Ishikawa (cell line): ENCODE measurements at regions not wholly inside any gene's neighbourhood (a gene's known extent, or its start where the extent isn't known, plus 50 kb on each side); places are given as distances from the start of the nearest gene placed in this dataset.

Source experiments
- CEBPB ChIP-seq: IDR thresholded peaks from 2 replicates; pipeline ENCODE4 v1.6.1; 2012
- CREB1 ChIP-seq: IDR thresholded peaks from 2 replicates; pipeline ENCODE4 v1.6.1; 2012; ENCODE audit warnings: low read depth
- EGR1 ChIP-seq: IDR thresholded peaks from 2 replicates; pipeline ENCODE4 v1.6.1; 2012
- EP300 ChIP-seq: IDR thresholded peaks from 2 replicates; pipeline ENCODE4 v1.6.1; 2012; ENCODE audit warnings: borderline replicate concordance
- FOXM1 ChIP-seq: IDR thresholded peaks from 2 replicates; pipeline ENCODE4 v1.6.1; 2012; ENCODE audit warnings: low read depth, borderline replicate concordance
- NFIC ChIP-seq: IDR thresholded peaks from 2 replicates; pipeline ENCODE4 v1.6.1; 2012
- RAD21 ChIP-seq: IDR thresholded peaks from 2 replicates; pipeline ENCODE4 v1.6.1; 2012; ENCODE audit warnings: low read depth
- TAF1 ChIP-seq: IDR thresholded peaks from 2 replicates; pipeline ENCODE4 v1.6.1; 2012; ENCODE audit warnings: low read depth, mild to moderate bottlenecking
- TCF12 ChIP-seq: IDR thresholded peaks from 2 replicates; pipeline ENCODE4 v1.6.1; 2012; ENCODE audit warnings: low read depth
- TEAD4 ChIP-seq: IDR thresholded peaks from 2 replicates; pipeline ENCODE4 v1.6.1; 2012
- YY1 ChIP-seq: IDR thresholded peaks from 2 replicates; pipeline ENCODE4 v1.6.1; 2012; ENCODE audit warnings: low read depth
- ZBTB7A ChIP-seq: IDR thresholded peaks from 2 replicates; pipeline ENCODE4 v1.6.1; 2012; ENCODE audit warnings: low read depth
- TF ChIP-seq, protein P1 (sequence below): IDR thresholded peaks from 2 replicates; pipeline ENCODE4 v1.6.1; 2012
- TF ChIP-seq, protein P2 (sequence below): IDR thresholded peaks from 2 replicates; pipeline ENCODE4 v1.6.1; 2012
- TF ChIP-seq, protein P3 (sequence below): IDR thresholded peaks from 2 replicates; pipeline ENCODE4 v1.6.1; 2012; ENCODE audit warnings: low read depth, mild to moderate bottlenecking

DNA sequence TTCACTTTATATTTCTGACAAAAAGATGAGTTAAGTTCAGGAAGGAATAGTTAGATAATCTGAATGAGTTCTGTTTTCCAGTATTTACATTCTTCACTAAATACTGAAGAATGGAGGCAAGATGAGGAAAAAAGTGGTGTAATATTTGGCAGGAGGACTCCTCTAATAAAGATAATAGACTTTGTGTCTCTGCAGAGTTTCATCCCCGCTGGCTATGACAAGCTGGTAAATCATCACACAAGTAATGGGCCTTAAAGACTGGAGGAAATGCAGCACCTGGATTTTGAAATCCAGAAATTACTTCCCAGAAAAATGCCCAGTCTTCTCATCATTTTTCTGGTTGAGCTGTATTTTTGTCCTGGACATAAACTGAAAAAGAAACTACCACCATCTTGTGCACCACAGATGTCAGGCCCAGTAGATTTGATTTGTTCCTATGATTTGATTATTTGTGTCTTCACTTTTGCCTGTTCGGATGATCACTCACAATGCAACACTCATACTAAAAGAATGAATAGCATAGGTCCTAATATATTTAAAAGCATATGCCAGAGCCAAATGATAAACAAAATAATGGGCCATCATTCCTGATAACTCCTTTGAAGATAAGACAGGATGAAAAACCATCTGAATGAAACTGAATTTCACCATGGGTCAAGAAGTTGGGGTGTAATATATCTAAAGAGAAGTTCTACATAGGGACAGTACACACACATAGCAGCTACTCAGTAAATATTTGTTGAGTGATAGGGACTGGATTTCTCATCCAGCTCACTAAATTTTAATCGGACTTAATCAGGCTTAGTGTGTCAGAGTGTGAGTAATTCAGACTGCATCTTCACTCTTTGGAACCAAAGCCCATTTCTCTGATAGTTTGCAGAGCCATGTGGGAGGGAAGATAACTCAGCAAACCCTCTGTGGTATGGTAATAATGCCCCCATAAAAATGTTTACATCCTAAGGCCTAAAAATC is 200.5 kb downstream of the HINT1 start:
- TF ChIP-seq CEBPB = no peak
- no peak for TF ChIP-seq TEAD4
- TF ChIP-seq, protein P1, sequence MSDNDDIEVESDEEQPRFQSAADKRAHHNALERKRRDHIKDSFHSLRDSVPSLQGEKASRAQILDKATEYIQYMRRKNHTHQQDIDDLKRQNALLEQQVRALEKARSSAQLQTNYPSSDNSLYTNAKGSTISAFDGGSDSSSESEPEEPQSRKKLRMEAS = no peak
- TF ChIP-seq TCF12 = no peak
- TF ChIP-seq, protein P2, sequence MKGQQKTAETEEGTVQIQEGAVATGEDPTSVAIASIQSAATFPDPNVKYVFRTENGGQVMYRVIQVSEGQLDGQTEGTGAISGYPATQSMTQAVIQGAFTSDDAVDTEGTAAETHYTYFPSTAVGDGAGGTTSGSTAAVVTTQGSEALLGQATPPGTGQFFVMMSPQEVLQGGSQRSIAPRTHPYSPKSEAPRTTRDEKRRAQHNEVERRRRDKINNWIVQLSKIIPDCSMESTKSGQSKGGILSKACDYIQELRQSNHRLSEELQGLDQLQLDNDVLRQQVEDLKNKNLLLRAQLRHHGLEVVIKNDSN = no peak
- no peak for TF ChIP-seq YY1
- no peak for TF ChIP-seq RAD21

DNA sequence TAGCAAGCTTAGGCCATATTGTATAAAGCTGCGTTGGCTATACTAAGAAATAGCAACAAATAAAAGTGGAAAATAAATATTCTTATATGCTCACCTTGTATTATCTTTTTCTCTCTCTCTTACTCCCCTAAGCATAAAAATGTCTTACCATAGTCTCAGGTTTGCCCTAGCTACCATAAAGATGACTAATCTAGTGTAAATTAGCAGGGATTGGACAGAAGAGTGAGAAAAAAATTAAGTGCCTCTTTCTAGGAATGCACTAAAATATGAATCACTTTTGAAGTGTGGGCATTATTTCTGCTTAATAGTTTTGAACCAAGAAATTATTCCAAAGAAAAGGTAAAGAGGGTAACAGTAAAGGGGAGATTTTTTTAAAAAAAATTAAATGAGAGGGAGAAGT is 201.3 kb downstream of the HINT1 start:
- TF ChIP-seq TEAD4 (no peak), EGR1 (no peak), CREB1 (no peak), EP300 (no peak), FOXM1 (no peak), TAF1 (no peak), CEBPB (no peak), ZBTB7A (no peak), RAD21 (no peak)
- TF ChIP-seq, protein P2 = no peak
- TF ChIP-seq, protein P1 = no peak
- TF ChIP-seq, protein P3, sequence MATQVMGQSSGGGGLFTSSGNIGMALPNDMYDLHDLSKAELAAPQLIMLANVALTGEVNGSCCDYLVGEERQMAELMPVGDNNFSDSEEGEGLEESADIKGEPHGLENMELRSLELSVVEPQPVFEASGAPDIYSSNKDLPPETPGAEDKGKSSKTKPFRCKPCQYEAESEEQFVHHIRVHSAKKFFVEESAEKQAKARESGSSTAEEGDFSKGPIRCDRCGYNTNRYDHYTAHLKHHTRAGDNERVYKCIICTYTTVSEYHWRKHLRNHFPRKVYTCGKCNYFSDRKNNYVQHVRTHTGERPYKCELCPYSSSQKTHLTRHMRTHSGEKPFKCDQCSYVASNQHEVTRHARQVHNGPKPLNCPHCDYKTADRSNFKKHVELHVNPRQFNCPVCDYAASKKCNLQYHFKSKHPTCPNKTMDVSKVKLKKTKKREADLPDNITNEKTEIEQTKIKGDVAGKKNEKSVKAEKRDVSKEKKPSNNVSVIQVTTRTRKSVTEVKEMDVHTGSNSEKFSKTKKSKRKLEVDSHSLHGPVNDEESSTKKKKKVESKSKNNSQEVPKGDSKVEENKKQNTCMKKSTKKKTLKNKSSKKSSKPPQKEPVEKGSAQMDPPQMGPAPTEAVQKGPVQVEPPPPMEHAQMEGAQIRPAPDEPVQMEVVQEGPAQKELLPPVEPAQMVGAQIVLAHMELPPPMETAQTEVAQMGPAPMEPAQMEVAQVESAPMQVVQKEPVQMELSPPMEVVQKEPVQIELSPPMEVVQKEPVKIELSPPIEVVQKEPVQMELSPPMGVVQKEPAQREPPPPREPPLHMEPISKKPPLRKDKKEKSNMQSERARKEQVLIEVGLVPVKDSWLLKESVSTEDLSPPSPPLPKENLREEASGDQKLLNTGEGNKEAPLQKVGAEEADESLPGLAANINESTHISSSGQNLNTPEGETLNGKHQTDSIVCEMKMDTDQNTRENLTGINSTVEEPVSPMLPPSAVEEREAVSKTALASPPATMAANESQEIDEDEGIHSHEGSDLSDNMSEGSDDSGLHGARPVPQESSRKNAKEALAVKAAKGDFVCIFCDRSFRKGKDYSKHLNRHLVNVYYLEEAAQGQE = no peak

DNA sequence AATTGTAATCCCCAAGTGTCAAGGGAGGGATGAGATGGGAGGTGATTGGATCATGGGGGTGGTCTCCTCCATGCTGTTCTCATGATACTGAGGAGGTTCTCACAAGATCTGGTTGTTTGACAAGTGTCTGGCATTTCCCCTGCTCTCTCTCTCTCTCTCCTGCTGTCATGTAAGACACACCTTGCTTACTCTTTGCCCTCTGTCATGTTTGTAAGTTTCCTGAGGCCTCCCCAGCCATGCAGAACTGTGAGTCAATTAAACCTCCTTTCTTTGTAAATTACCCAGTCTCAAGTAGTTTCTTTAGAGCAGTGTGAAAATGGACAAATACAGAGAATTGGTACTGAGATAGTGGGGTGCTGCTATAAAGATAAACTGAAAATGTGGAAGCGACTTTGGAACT is 207.9 kb downstream of the HINT1 start:
- TF ChIP-seq, protein P2 = no peak
- TF ChIP-seq EP300 (no peak), EGR1 (no peak), TEAD4 (no peak), YY1 (no peak), ZBTB7A (no peak), TCF12 (no peak), CREB1 (no peak), RAD21 (no peak), CEBPB (no peak), TAF1 (no peak), FOXM1 (no peak)
- TF ChIP-seq, protein P3 = no peak

DNA sequence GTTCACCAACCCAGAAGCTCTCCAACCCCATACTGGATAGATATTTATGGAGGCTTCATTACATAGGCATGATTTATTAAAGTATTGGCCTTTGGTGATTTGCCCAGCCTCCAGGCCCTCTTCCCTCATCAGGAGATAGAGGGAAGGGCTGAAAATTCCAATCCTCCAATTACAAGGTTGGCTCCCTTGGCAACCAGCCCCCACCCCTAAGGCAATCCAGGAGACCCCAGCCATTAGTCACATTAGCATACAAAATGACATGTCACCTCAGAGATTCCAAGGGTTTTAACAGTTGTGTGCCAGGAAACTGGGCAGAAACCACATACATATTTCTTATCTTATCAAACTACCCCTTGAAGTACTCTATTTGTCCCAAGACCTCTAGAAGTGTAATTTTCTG is 210.0 kb downstream of the HINT1 start:
- TF ChIP-seq, protein P3 = no peak
- TF ChIP-seq TCF12 (no peak), RAD21 (no peak), EGR1 (no peak), CREB1 (no peak), TEAD4 (no peak), TAF1 (no peak), NFIC (no peak), ZBTB7A (no peak), EP300 (no peak), FOXM1 (no peak), CEBPB (no peak), YY1 (no peak)
- TF ChIP-seq, protein P2 = no peak
- TF ChIP-seq, protein P1 = no peak
